Motor neuron (in vitro differentiated cells): ENCODE measurements at regions not wholly inside any gene's neighbourhood (a gene's known extent, or its start where the extent isn't known, plus 50 kb on each side); places are given as distances from the start of the nearest gene placed in this dataset.
A peak's percentile ranks its signal among the peaks of the same experiment; 100 is the strongest.

Source experiments
- ATAC-seq, 8 experiments: fragments of 200-7000 bp; cut with Tn5 transposase; replicated peaks in 6 of 8; 2 replicates each; pipeline ENCODE4 v1.8.0; 2021; ENCODE audit warnings: mild to moderate bottlenecking in 8 of 8, moderate library complexity in 8 of 8
- H3K27ac ChIP-seq, 2 donors: fragments of 250-450 bp; sonication (Bioruptor Pico); 2 replicates each; pipeline ENCODE4 v1.9.0; 2021; ENCODE audit warnings: antibody characterized with exemption in 2 of 2, mild to moderate bottlenecking in 2 of 2, moderate library complexity in 1 of 2
- H3K4me1 ChIP-seq, 2 donors: fragments of 250-450 bp; sonication (Bioruptor Pico); replicated peaks in 1 of 2; 2 replicates each; pipeline ENCODE4 v1.6.1; 2021; ENCODE audit warnings: antibody characterized with exemption in 2 of 2, mild to moderate bottlenecking in 2 of 2, moderate library complexity in 1 of 2
- H3K4me3 ChIP-seq, 5 donors: fragments of 250-450 bp; sonication (Bioruptor Pico); 2 replicates each; pipeline ENCODE4 v1.9.0; 2021; ENCODE audit warnings: antibody characterized with exemption in 5 of 5, mild to moderate bottlenecking in 5 of 5, moderate library complexity in 4 of 5
- WGBS, 10 experiments: fragments of 450-650 bp; shearing (Covaris generic); methylation state at CpG; one replicate each; pipeline ENCODE4 v1.0.0; 2022; 5-methylcytosine and 5-hydroxymethylcytosine counted together
- in situ Hi-C, 9 experiments: fragments of 400-800 bp; cut with MboI; loops; one replicate each; pipeline ENCODE4 v1.15.0; 2021; ENCODE audit warnings: low sequenced_read_pairs in 9 of 9, low pct_unique_long_range_greater_than_20kb in 2 of 9; ENCODE audit not compliant: unreplicated experiment in 9 of 9

- no peak overlapping the region for H3K4me3 ChIP-seq
- in situ Hi-C loops, result no loop called here
- 46 to 100% (median 66%) methylated on average over 1 to 10 of the region's 17 CpGs; no CpG with 5 or more reads in 1 of the 10 experiments for WGBS, 10 experiments
- H3K4me1 ChIP-seq, result peaks cover 3 to 5% of the 10 kb centered on the region in 2 donors
- ATAC-seq, result peak in 7 of 8 experiments; percentile 36 to 99 (median 98)
- H3K27ac ChIP-seq, result no peak overlapping the region
These were observed 101.6 kb upstream of the LPP start for GRCh38 chr3:188052169-188053035.

- Histone ChIP-seq H3K4me1 (peaks cover 3 to 5% of the 10 kb centered on the region in 2 donors), H3K27ac (no peak overlapping the region), H3K4me3 (no peak overlapping the region)
- in situ Hi-C loops, result no loop called here
- WGBS, 10 experiments, result 78 to 100% (median 100%) methylated on average over 1 of the region's 1 CpG; no CpG with 5 or more reads in 3 of the 10 experiments
- no peak for ATAC-seq
These were observed 101.0 kb upstream of the LPP start for GRCh38 chr3:188053036-188053340.

DNA sequence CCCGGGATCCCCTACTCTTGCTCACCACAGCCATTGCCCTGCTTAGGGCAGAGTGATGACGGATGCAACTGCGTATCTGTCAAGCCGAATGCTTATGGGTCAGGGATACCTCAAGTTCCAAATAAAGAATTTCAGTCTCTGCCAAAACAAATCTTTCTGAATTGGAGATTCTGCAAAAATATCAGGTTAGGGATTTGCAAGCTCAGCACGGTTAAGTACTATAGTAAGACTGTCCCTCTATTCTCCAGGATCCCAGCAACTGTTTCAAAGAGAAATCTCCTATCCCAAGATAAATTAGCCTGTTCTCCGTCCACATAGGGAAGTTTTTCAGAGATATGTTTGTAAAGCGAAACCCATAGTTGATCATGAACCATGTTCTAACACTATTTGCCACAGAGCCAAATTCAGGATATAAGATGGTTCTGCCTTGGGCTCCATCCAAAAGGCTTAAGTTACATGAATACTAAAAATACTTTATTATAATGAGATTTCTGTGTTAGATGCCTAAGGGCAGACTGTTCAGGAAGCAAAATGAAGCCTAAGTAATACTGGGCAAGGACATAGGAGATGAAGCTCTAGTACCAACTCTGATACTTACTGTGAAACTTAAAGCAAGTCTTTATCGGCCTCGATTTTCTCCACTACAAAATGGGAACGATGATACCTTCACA lies 100.1 kb upstream of the LPP start:
- in situ Hi-C loops, result no loop called here
- no peak overlapping the region for H3K4me3 ChIP-seq
- 64 to 97% (median 77%) methylated on average over 5 to 9 of the region's 10 CpGs; no CpG with 5 or more reads in 1 of the 10 experiments for WGBS, 10 experiments
- no peak overlapping the region for H3K27ac ChIP-seq
- peaks cover 3 to 5% of the 10 kb centered on the region in 2 donors for H3K4me1 ChIP-seq
- ATAC-seq, result peak in 3 of 8 experiments; percentile 35 to 81 (median 71)

- ATAC-seq, result no peak
- in situ Hi-C loops, result no loop called here
- WGBS, 10 experiments, result 63 to 100% (median 80%) methylated on average over 1 to 4 of the region's 4 CpGs; no CpG with 5 or more reads in 3 of the 10 experiments
- Histone ChIP-seq H3K4me1 (peaks cover 3 to 5% of the 10 kb centered on the region in 2 donors), H3K27ac (no peak overlapping the region), H3K4me3 (no peak overlapping the region)
These were observed 99.4 kb upstream of the LPP start for GRCh38 chr3:188054541-188054940.

DNA sequence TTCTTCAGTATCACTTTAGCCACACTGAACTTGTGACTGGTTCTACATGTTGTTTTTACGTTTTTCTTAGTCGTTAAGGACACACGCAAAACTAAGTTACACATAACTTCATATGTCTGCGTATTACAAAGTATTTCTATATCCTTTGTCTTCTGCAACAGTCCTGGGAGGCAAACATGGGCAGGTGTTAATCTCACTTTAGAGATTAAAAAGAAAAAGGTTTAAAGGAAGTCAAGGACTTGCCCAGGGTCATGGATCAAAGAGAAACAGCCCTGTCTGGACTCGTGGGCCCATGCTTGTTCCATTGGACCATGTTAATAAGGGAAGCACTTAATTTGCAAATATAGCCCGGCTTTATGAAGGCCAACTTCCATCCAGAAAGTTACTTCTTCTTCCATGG lies 98.6 kb upstream of the LPP start:
- no peak for ATAC-seq
- in situ Hi-C loops, result no loop called here
- WGBS, 10 experiments, result 60 to 93% (median 80%) methylated on average over 3 to 6 of the region's 6 CpGs

DNA sequence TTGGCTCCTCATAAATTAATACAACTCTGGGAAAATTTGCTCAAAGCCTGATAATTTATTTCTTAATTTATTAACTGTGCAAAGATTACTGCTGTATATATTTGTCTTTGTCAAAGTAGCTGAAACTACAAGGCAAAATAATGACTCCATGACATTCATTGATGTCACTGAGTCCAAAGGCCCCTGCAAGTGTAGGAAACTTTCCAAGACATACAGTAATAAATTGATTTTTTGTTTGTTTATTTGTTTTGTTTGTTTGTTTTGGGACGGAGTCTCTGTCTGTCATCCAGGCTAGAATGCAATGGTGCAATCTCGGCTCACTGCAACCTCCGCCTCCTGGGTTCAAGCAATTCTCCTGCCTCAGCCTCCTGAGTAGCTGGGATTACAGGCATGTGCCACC lies 96.8 kb upstream of the LPP start:
- in situ Hi-C loops, result no loop called here
- ATAC-seq, result no peak

More for the DNA sequence above, 98.6 kb upstream of the LPP start:
- Histone ChIP-seq H3K4me1 (peaks cover 3 to 5% of the 10 kb centered on the region in 2 donors), H3K27ac (no peak overlapping the region), H3K4me3 (no peak overlapping the region)

GRCh38 chr3:188058569-188059184 lies 95.3 kb upstream of the LPP start:
- 53 to 94% (median 80%) methylated on average over 1 to 5 of the region's 5 CpGs; no CpG with 5 or more reads in 1 of the 10 experiments for WGBS, 10 experiments
- H3K4me1 ChIP-seq, result no peaks in the 10 kb centered on the region
- no peak for ATAC-seq
- H3K27ac ChIP-seq, result no peak overlapping the region
- in situ Hi-C loops, result no loop called here
- H3K4me3 ChIP-seq, result no peak overlapping the region

More for the DNA sequence above, 96.8 kb upstream of the LPP start:
- no peak overlapping the region for H3K27ac ChIP-seq
- peaks cover 1 to 4% of the 10 kb centered on the region in 2 donors for H3K4me1 ChIP-seq
- 64 to 96% (median 78%) methylated on average over 1 to 3 of the region's 3 CpGs; no CpG with 5 or more reads in 6 of the 10 experiments for WGBS, 10 experiments
- H3K4me3 ChIP-seq, result no peak overlapping the region

- no peaks in the 10 kb centered on the region for H3K4me1 ChIP-seq
- no peak overlapping the region for H3K27ac ChIP-seq
- no peak overlapping the region for H3K4me3 ChIP-seq
- in situ Hi-C loops, result no loop called here
- WGBS, 10 experiments, result 43 to 100% (median 71%) methylated on average over 1 to 3 of the region's 3 CpGs; no CpG with 5 or more reads in 2 of the 10 experiments
- ATAC-seq, result no peak
These were observed 94.6 kb upstream of the LPP start for GRCh38 chr3:188059351-188059750.

- Histone ChIP-seq H3K4me1 (no peaks in the 10 kb centered on the region), H3K4me3 (no peak overlapping the region), H3K27ac (no peak overlapping the region)
- in situ Hi-C loops, result no loop called here
- 67 to 100% (median 83%) methylated on average over 1 to 2 of the region's 2 CpGs; no CpG with 5 or more reads in 3 of the 10 experiments for WGBS, 10 experiments
- no peak for ATAC-seq
These were observed 93.6 kb upstream of the LPP start for GRCh38 chr3:188060264-188060835.

DNA sequence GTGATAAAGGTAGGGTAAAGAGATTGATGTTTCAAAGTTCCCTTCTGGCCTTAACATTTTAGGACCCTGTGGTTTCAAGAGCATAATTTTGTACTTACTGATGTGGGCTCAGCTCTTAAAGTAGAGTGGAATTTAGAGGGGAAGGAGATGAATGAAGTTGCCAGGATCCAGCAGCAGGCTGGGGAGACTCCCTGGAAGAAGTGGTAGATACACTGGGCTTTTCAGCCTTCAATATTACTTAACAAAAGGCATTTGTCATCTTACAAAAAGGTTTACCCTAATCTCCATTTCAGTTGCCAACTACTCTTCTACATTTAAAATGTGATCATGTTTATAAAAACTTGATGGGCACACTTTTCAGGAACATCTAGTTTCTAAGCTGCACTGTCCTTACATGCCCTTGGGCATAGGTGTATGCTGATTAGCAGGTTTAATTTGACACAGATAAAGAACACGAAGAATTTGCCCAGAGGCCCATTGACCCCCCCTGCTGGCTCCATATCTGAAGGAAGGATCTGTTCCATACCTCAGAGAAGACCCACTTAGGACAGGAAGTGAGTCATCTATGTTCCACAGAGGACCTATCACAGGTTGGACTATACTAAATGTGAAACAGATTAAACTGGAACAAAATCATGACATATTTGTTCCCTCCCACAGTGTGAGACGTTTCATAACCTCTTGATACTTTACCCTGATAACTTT lies 93.0 kb upstream of the LPP start:
- no peaks in the 10 kb centered on the region for H3K4me1 ChIP-seq
- in situ Hi-C loops, result no loop called here
- 0 to 100% (median 52%) methylated on average over 1 to 2 of the region's 2 CpGs; no CpG with 5 or more reads in 2 of the 10 experiments for WGBS, 10 experiments
- no peak overlapping the region for H3K27ac ChIP-seq
- H3K4me3 ChIP-seq, result no peak overlapping the region
- ATAC-seq, result peak in 3 of 8 experiments; percentile 27 to 62 (median 38)

DNA sequence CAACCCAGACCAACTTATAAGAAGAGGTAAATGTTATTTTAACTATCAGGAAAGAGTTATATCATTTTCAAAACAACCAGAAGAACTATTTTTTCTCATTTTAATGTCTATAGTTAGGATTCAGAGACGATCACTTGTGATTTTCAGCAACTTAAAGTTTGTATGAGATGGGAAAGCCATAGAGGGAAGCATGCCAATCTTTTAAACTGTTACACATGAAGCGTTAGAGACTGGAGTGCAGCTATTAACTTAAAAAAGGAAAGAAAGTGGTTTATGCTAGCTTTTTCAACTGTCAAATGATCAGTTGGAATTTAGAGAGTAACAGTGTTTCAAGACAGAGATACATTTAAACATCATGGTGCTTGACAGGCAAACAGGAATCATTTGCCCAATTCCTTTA lies 91.7 kb upstream of the LPP start:
- Histone ChIP-seq H3K4me1 (no peaks in the 10 kb centered on the region), H3K27ac (no peak overlapping the region), H3K4me3 (no peak overlapping the region)
- in situ Hi-C loops, result no loop called here
- no peak for ATAC-seq
- 55 to 100% (median 81%) methylated on average over 1 to 2 of the region's 2 CpGs for WGBS, 10 experiments

DNA sequence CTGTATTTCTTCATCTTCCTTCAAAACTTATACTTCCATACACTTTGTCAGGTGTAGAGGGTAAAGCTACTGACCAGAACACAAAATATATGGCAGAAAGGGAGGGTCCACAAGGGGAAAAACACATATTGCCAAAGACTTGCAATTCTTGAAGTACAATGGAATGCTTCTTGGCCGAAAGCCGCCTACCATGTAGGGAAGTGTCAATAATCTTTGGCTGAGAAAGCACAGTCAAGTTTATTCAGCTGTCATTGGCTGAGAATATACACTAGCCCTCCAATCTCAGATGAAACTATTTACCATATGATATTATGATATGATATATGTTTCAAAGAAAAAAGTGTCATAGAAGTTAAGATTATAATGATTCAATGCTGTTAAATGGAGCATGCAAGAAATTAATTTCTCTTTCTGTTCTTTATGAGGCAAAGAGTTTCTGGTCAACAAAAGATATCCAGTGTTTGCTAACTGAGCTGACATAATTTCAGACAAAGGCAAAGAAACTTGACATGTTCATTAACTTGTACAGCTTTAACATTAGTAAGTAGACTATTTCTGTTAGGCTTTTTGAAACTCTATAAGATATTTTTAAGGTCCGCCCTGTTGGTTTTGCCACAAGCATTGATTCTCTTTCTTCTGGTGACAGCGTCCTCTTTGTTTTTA lies 89.0 kb upstream of the LPP start:
- Histone ChIP-seq H3K4me3 (no peak overlapping the region), H3K27ac (no peak overlapping the region), H3K4me1 (no peaks in the 10 kb centered on the region)
- ATAC-seq, result peak in 1 of 8 experiments; percentile 61
- in situ Hi-C loops, result no loop called here
- 63 to 100% (median 87%) methylated on average over 1 to 4 of the region's 4 CpGs; no CpG with 5 or more reads in 1 of the 10 experiments for WGBS, 10 experiments
